Smooth muscle cell (in vitro differentiated cells): ENCODE measurements at regions not wholly inside any gene's neighbourhood (a gene's known extent, or its start where the extent isn't known, plus 50 kb on each side); places are given as distances from the start of the nearest gene placed in this dataset.

ENCODE experiments used
- DNase-seq: peaks from one replicate; lab custom pipeline; 2025; ENCODE audit not compliant: unreplicated experiment; lab: John Stamatoyannopoulos, UW
- H2AFZ ChIP-seq: fragments of 200-600 bp; sonication (generic); 2 replicates; pipeline ENCODE4 v1.6.0; 2016; ENCODE audit warnings: antibody characterized with exemption, low read depth, mild to moderate bottlenecking
- H3F3A ChIP-seq: fragments of 200-600 bp; sonication (generic); 2 replicates; pipeline ENCODE4 v1.6.0; 2017; ENCODE audit warnings: antibody characterized with exemption, low read depth
- H3K27ac ChIP-seq: fragments of 200-600 bp; sonication (generic); 2 replicates; pipeline ENCODE4 v1.5.1; 2016; ENCODE audit warnings: low read depth, mild to moderate bottlenecking
- H3K27me3 ChIP-seq: fragments of 200-600 bp; sonication (generic); 2 replicates; pipeline ENCODE4 v1.6.1; 2016; ENCODE audit warnings: low read depth, mild to moderate bottlenecking
- H3K36me3 ChIP-seq: fragments of 200-600 bp; sonication (generic); 2 replicates; pipeline ENCODE4 v1.5.1; 2016; ENCODE audit warnings: low read depth
- H3K4me1 ChIP-seq: fragments of 200-600 bp; sonication (generic); 2 replicates; pipeline ENCODE4 v1.5.1; 2016; ENCODE audit warnings: low read depth
- H3K4me2 ChIP-seq: fragments of 200-600 bp; sonication (generic); 2 replicates; pipeline ENCODE4 v1.6.0; 2016; ENCODE audit warnings: mild to moderate bottlenecking
- H3K4me3 ChIP-seq: fragments of 200-600 bp; sonication (generic); 2 replicates; pipeline ENCODE4 v1.5.1; 2016; ENCODE audit warnings: mild to moderate bottlenecking
- H3K79me2 ChIP-seq: fragments of 200-600 bp; sonication (generic); 2 replicates; pipeline ENCODE4 v1.6.0; 2016; ENCODE audit warnings: low read depth, mild to moderate bottlenecking
- H3K9ac ChIP-seq: fragments of 200-600 bp; sonication (generic); 2 replicates; pipeline ENCODE4 v1.6.0; 2016; ENCODE audit warnings: low read depth
- H3K9me3 ChIP-seq: fragments of 200-600 bp; sonication (generic); replicated peaks from 2 replicates; pipeline ENCODE4 v1.5.1; 2016; ENCODE audit warnings: low read depth
- H4K20me1 ChIP-seq: fragments of 200-600 bp; sonication (generic); 2 replicates; pipeline ENCODE4 v1.6.0; 2016; ENCODE audit warnings: low read depth
- CTCF ChIP-seq: fragments of 200-600 bp; sonication (generic); IDR thresholded peaks from 2 replicates; pipeline ENCODE4 v1.5.1; 2017; ENCODE audit warnings: borderline replicate concordance, mild to moderate bottlenecking, antibody characterized with exemption; ENCODE audit not compliant: insufficient read depth, poor library complexity, severe bottlenecking
- WGBS: methylation state at CpG from one replicate; pipeline ENCODE4 v1.1.7; 2016; ENCODE audit warnings: low lambda C conversion rate; 5-methylcytosine and 5-hydroxymethylcytosine counted together

GRCh38 chr5:125965577-125965976 lies 457.6 kb upstream of the GRAMD2B start:
- H4K20me1 ChIP-seq, result no peaks in the 10 kb centered on the region
- TF ChIP-seq CTCF, result no peak
- no peaks in the 10 kb centered on the region for H3K27me3 ChIP-seq
- H2AFZ ChIP-seq, result no peak overlapping the region
- 87% methylated on average over 4 of the region's 4 CpGs for WGBS
- no peak for DNase-seq
- H3K79me2 ChIP-seq, result no peaks in the 10 kb centered on the region
- H3F3A ChIP-seq, result no peaks in the 10 kb centered on the region
- H3K4me2 ChIP-seq, result no peak overlapping the region
- no peak overlapping the region for H3K4me3 ChIP-seq
- no peaks in the 10 kb centered on the region for H3K36me3 ChIP-seq
- H3K9me3 ChIP-seq, result no peaks in the 10 kb centered on the region
- no peaks in the 10 kb centered on the region for H3K4me1 ChIP-seq
- no peak overlapping the region for H3K9ac ChIP-seq
- H3K27ac ChIP-seq, result no peak overlapping the region

GRCh38 chr5:125967576-125967975 lies 455.6 kb upstream of the GRAMD2B start:
- no peak overlapping the region for H3K27ac ChIP-seq
- H3K36me3 ChIP-seq, result no peaks in the 10 kb centered on the region
- no peaks in the 10 kb centered on the region for H4K20me1 ChIP-seq
- no peak for TF ChIP-seq CTCF
- no peak overlapping the region for H3K4me2 ChIP-seq
- no peak overlapping the region for H3K9ac ChIP-seq
- no peaks in the 10 kb centered on the region for H3K79me2 ChIP-seq
- H3F3A ChIP-seq, result no peaks in the 10 kb centered on the region
- no peaks in the 10 kb centered on the region for H3K27me3 ChIP-seq
- no peaks in the 10 kb centered on the region for H3K4me1 ChIP-seq
- H2AFZ ChIP-seq, result no peak overlapping the region
- no peak for DNase-seq
- no peaks in the 10 kb centered on the region for H3K9me3 ChIP-seq
- no peak overlapping the region for H3K4me3 ChIP-seq

GRCh38 chr5:125969011-125969813 lies 454.0 kb upstream of the GRAMD2B start:
- Histone ChIP-seq H4K20me1 (no peaks in the 10 kb centered on the region), H3K9me3 (no peaks in the 10 kb centered on the region), H3K79me2 (no peaks in the 10 kb centered on the region), H3K27me3 (no peaks in the 10 kb centered on the region), H3K4me2 (no peak overlapping the region), H3K9ac (no peak overlapping the region), H3K4me1 (no peaks in the 10 kb centered on the region), H3F3A (no peaks in the 10 kb centered on the region), H3K36me3 (no peaks in the 10 kb centered on the region), H2AFZ (no peak overlapping the region), H3K4me3 (no peak overlapping the region), H3K27ac (no peak overlapping the region)
- DNase-seq, result no peak
- 93% methylated on average over 6 of the region's 6 CpGs for WGBS
- no peak for TF ChIP-seq CTCF

GRCh38 chr5:125969814-125970171 lies 453.4 kb upstream of the GRAMD2B start:
- H3K79me2 ChIP-seq, result no peaks in the 10 kb centered on the region
- H3K4me3 ChIP-seq, result no peak overlapping the region
- no peak overlapping the region for H3K9ac ChIP-seq
- H4K20me1 ChIP-seq, result no peaks in the 10 kb centered on the region
- H3K4me2 ChIP-seq, result no peak overlapping the region
- no peaks in the 10 kb centered on the region for H3K36me3 ChIP-seq
- H3K4me1 ChIP-seq, result no peaks in the 10 kb centered on the region
- WGBS, result 91% methylated on average over 1 of the region's 1 CpG
- H3F3A ChIP-seq, result no peaks in the 10 kb centered on the region
- TF ChIP-seq CTCF, result no peak
- H3K27ac ChIP-seq, result no peak overlapping the region
- no peaks in the 10 kb centered on the region for H3K9me3 ChIP-seq
- H2AFZ ChIP-seq, result no peak overlapping the region
- no peaks in the 10 kb centered on the region for H3K27me3 ChIP-seq
- DNase-seq, result no peak
